Keratinocyte (primary cell): ENCODE measurements at regions not wholly inside any gene's neighbourhood (a gene's known extent, or its start where the extent isn't known, plus 50 kb on each side); places are given as distances from the start of the nearest gene placed in this dataset.

Experiments used
- DNase-seq: peaks from one replicate; pipeline ENCODE4 v3.0.0-alpha.2; 2011; ENCODE audit warnings: low read depth, missing footprints, low spot score
- FAIRE-seq: peaks from 2 replicates; lab custom pipeline; 2011; peaks lifted over from hg19 to GRCh38; lab: Jason Lieb, UNC
- H2AFZ ChIP-seq: 2 replicates; pipeline ENCODE4 v1.6.0; 2012; ENCODE audit warnings: low read length, control low read depth, inconsistent platforms; ENCODE audit not compliant: control insufficient read depth
- H3K27ac ChIP-seq: 2 replicates; pipeline ENCODE4 v1.5.1; 2011; ENCODE audit warnings: low read length; ENCODE audit not compliant: control insufficient read depth, insufficient read depth
- H3K27me3 ChIP-seq: 3 replicates; pipeline ENCODE4 v1.6.0; 2011; ENCODE audit warnings: low read length; ENCODE audit not compliant: control insufficient read depth, insufficient read depth; ENCODE audit errors: extremely low read depth
- H3K36me3 ChIP-seq, 2 experiments: 2 replicates in 1 of 2; 3 replicates in 1 of 2; pipeline ENCODE4 v1.5.1; 2011; ENCODE audit warnings: low read length in 2 of 2, mild to moderate bottlenecking in 1 of 2; ENCODE audit not compliant: control insufficient read depth in 2 of 2, insufficient read depth in 2 of 2; ENCODE audit errors: extremely low read depth in 1 of 2
- H3K4me1 ChIP-seq: 3 replicates; pipeline ENCODE4 v1.5.1; 2011; ENCODE audit warnings: low read length; ENCODE audit not compliant: control insufficient read depth, insufficient read depth; ENCODE audit errors: extremely low read depth
- H3K4me2 ChIP-seq: 3 replicates; pipeline ENCODE4 v1.6.0; 2011; ENCODE audit warnings: low read depth, low read length; ENCODE audit not compliant: control insufficient read depth, insufficient read depth; ENCODE audit errors: extremely low read depth
- H3K4me3 ChIP-seq, 3 experiments: fragments of 200-600 bp in 1 of 3; sonication (generic) in 1 of 3; 2 replicates in 2 of 3; 3 replicates in 1 of 3; pipeline ENCODE4 v1.5.1; 2011 to 2016; ENCODE audit warnings: low read length in 3 of 3, mild to moderate bottlenecking in 3 of 3, control low read depth in 2 of 3, inconsistent platforms in 1 of 3, low read depth in 1 of 3, mixed read lengths in 1 of 3, mixed run types in 1 of 3, moderate library complexity in 1 of 3; ENCODE audit not compliant: control insufficient read depth in 2 of 3, insufficient read depth in 2 of 3; ENCODE audit errors: extremely low read depth in 1 of 3
- H3K79me2 ChIP-seq: 2 replicates; pipeline ENCODE4 v1.6.0; 2012; ENCODE audit warnings: low read length; ENCODE audit not compliant: control insufficient read depth, insufficient read depth
- H3K9ac ChIP-seq: 3 replicates; pipeline ENCODE4 v1.6.0; 2011; ENCODE audit warnings: low read length; ENCODE audit not compliant: control insufficient read depth, insufficient read depth; ENCODE audit errors: extremely low read depth
- H3K9me1 ChIP-seq: 3 replicates; pipeline ENCODE4 v1.6.0; 2011; ENCODE audit warnings: low read length; ENCODE audit not compliant: control insufficient read depth, insufficient read depth; ENCODE audit errors: extremely low read depth
- H3K9me3 ChIP-seq: 2 replicates; pipeline ENCODE4 v1.5.1; 2012; ENCODE audit warnings: low read depth, low read length; ENCODE audit not compliant: control insufficient read depth
- H4K20me1 ChIP-seq: 3 replicates; pipeline ENCODE4 v1.6.0; 2011; ENCODE audit warnings: low read length; ENCODE audit not compliant: control insufficient read depth, insufficient read depth; ENCODE audit errors: extremely low read depth
- EZH2 ChIP-seq: IDR thresholded peaks from one replicate; pipeline ENCODE4 v1.6.1; 2012; ENCODE audit warnings: inconsistent platforms, mild to moderate bottlenecking, low read length, moderate library complexity
- dilution Hi-C: fragments of 300-500 bp; cut with MboI; formaldehyde crosslinking; loops from one replicate; pipeline ENCODE4 v1.7.0; 2020; ENCODE audit warnings: low sequenced_read_pairs; ENCODE audit not compliant: extremely low pct_ligation_motif_present
- TF ChIP-seq, protein P1 (sequence below), 3 experiments: IDR thresholded peaks in 1 of 3; conservative IDR thresholded peaks in 1 of 3; optimal IDR thresholded peaks in 1 of 3; 2 replicates in 2 of 3; 3 replicates in 1 of 3; pipeline versions ENCODE3 to v1.5.1; 2011; ENCODE audit warnings: low read length in 3 of 3, mild to moderate bottlenecking in 3 of 3, moderate library complexity in 2 of 3, control low read depth in 1 of 3, inconsistent platforms in 1 of 3; ENCODE audit not compliant: insufficient read depth in 2 of 3; ENCODE audit errors: extremely low read depth in 1 of 3

DNA sequence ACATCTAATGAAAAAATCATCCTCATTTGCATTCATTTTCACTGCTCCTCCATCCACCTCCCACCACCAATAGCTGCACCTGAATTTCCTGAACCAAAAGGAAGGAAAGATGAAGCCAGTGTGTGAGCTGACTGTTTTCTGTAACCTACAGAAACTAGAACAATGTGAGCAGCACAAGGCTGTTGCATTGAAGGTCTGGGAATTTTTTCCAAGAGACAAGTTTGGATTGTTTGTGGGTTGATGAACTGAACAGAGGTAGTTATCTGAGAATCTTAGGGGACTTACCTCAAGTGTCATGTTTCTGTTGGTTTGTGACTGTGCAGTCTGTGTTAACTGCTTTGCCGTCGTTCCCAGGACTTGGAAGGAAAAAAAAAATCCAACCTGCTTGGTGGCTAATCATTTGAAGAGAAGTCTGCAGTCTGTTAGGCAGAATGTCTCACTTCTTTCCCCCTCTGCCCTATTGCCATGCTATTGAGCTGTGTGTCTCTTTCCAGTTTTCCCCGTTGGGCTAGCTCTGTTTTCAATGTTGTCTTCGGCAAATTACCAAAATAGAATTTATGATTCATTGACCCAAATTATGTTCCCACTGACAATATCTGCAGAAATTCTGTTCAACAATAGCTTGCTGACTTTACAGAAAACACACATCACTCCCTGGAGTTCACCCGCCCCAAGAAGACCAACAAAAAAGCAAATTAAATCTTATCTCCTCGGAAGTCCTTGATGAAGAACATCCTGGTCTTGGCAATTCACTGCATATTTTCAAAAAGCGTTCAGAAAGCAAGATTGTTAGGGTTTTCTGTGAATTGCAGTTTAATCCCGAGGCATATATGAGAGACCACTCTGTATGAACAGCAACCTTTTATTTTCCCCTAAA, 76.0 kb downstream of the SC5D start:
- no peak overlapping the region for H3K27ac ChIP-seq
- no peak for TF ChIP-seq EZH2
- TF ChIP-seq, protein P1, sequence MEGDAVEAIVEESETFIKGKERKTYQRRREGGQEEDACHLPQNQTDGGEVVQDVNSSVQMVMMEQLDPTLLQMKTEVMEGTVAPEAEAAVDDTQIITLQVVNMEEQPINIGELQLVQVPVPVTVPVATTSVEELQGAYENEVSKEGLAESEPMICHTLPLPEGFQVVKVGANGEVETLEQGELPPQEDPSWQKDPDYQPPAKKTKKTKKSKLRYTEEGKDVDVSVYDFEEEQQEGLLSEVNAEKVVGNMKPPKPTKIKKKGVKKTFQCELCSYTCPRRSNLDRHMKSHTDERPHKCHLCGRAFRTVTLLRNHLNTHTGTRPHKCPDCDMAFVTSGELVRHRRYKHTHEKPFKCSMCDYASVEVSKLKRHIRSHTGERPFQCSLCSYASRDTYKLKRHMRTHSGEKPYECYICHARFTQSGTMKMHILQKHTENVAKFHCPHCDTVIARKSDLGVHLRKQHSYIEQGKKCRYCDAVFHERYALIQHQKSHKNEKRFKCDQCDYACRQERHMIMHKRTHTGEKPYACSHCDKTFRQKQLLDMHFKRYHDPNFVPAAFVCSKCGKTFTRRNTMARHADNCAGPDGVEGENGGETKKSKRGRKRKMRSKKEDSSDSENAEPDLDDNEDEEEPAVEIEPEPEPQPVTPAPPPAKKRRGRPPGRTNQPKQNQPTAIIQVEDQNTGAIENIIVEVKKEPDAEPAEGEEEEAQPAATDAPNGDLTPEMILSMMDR (optimal IDR thresholded peaks at IDR 0.05 in 1 of 3, IDR thresholded peaks at IDR 0.05 in 1 of 3, conservative IDR thresholded peaks at IDR 0.05 in 1 of 3; ENCODE audit: extremely low read depth in 1 of 3, insufficient read depth in 2 of 3, low read length in 3 of 3), result no peak
- H3K9ac ChIP-seq, result no peak overlapping the region
- no peaks in the 10 kb centered on the region for H3K9me1 ChIP-seq
- no peaks in the 10 kb centered on the region for H3K4me1 ChIP-seq
- no peaks in the 10 kb centered on the region for H3K9me3 ChIP-seq
- no peaks in the 10 kb centered on the region for H4K20me1 ChIP-seq
- H3K79me2 ChIP-seq, result no peaks in the 10 kb centered on the region
- FAIRE-seq, result no peak
- peaks cover 30% of the 10 kb centered on the region for H3K27me3 ChIP-seq
- H3K36me3 ChIP-seq, result no peaks in the 10 kb centered on the region
- H2AFZ ChIP-seq, result no peak overlapping the region
- no peak overlapping the region for H3K4me3 ChIP-seq
- dilution Hi-C loops, result no loop called here
- DNase-seq, result no peak
- H3K4me2 ChIP-seq, result no peak overlapping the region

DNA sequence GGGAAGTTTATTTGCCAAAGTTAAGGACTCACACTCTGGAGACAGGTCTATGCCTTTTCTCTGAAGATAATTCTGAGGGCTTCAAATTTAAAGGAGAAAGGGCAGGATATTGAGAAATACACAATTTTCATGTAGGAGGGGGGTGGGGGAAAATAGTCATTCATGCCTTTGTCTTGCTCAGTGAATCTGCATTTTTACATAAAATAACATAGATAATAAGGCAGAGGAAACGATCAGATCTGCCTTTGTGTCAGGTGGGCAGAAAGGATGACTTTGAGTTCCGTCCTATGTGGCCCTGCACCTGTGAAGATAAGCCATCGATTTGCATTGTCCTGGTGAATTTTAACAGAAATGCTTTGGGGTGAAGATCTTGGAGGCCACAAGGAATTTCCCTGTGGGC, 76.8 kb downstream of the SC5D start:
- Histone ChIP-seq H3K4me3 (no peak overlapping the region), H3K36me3 (no peaks in the 10 kb centered on the region), H3K9ac (no peak overlapping the region), H3K79me2 (no peaks in the 10 kb centered on the region), H3K27ac (no peak overlapping the region), H3K27me3 (peaks cover 27% of the 10 kb centered on the region), H3K9me1 (no peaks in the 10 kb centered on the region), H3K4me2 (no peak overlapping the region), H4K20me1 (no peaks in the 10 kb centered on the region), H3K9me3 (no peaks in the 10 kb centered on the region), H2AFZ (no peak overlapping the region), H3K4me1 (no peaks in the 10 kb centered on the region)
- FAIRE-seq (no peak), DNase-seq (no peak)
- TF ChIP-seq EZH2, result no peak
- TF ChIP-seq, protein P1 (optimal IDR thresholded peaks at IDR 0.05 in 1 of 3, IDR thresholded peaks at IDR 0.05 in 1 of 3, conservative IDR thresholded peaks at IDR 0.05 in 1 of 3; ENCODE audit: extremely low read depth in 1 of 3, insufficient read depth in 2 of 3, low read length in 3 of 3), result no peak
- dilution Hi-C loops, result no loop called here
